Neural progenitor cell (in vitro differentiated cells): ENCODE measurements at regions not wholly inside any gene's neighbourhood (a gene's known extent, or its start where the extent isn't known, plus 50 kb on each side); places are given as distances from the start of the nearest gene placed in this dataset.

Experiments used
- EZH2 ChIP-seq: fragments of 200-600 bp; sonication (generic); IDR thresholded peaks from 2 replicates; pipeline ENCODE4 v1.6.1; 2017; ENCODE audit warnings: antibody characterized with exemption, mild to moderate bottlenecking, moderate library complexity
- EZH2phosphoT487 ChIP-seq: fragments of 200-600 bp; sonication (generic); IDR thresholded peaks from 2 replicates; pipeline ENCODE4 v1.6.1; 2017; ENCODE audit warnings: antibody characterized with exemption
- TF ChIP-seq, protein P1 (sequence below): fragments of 200-600 bp; sonication (generic); IDR thresholded peaks from 2 replicates; pipeline ENCODE4 v1.5.1; 2017; ENCODE audit warnings: antibody characterized with exemption, mild to moderate bottlenecking

GRCh38 chr3:147318900-147319299 is 87.4 kb downstream of the ZIC4 start:
- TF ChIP-seq EZH2 (no peak), EZH2phosphoT487 (no peak)
- TF ChIP-seq, protein P1, sequence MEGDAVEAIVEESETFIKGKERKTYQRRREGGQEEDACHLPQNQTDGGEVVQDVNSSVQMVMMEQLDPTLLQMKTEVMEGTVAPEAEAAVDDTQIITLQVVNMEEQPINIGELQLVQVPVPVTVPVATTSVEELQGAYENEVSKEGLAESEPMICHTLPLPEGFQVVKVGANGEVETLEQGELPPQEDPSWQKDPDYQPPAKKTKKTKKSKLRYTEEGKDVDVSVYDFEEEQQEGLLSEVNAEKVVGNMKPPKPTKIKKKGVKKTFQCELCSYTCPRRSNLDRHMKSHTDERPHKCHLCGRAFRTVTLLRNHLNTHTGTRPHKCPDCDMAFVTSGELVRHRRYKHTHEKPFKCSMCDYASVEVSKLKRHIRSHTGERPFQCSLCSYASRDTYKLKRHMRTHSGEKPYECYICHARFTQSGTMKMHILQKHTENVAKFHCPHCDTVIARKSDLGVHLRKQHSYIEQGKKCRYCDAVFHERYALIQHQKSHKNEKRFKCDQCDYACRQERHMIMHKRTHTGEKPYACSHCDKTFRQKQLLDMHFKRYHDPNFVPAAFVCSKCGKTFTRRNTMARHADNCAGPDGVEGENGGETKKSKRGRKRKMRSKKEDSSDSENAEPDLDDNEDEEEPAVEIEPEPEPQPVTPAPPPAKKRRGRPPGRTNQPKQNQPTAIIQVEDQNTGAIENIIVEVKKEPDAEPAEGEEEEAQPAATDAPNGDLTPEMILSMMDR, result no peak
